ENCODE measurements at regions not wholly inside any gene's neighbourhood (a gene's known extent, or its start where the extent isn't known, plus 50 kb on each side); places are given as distances from the start of the nearest gene placed in this dataset.

DNA sequence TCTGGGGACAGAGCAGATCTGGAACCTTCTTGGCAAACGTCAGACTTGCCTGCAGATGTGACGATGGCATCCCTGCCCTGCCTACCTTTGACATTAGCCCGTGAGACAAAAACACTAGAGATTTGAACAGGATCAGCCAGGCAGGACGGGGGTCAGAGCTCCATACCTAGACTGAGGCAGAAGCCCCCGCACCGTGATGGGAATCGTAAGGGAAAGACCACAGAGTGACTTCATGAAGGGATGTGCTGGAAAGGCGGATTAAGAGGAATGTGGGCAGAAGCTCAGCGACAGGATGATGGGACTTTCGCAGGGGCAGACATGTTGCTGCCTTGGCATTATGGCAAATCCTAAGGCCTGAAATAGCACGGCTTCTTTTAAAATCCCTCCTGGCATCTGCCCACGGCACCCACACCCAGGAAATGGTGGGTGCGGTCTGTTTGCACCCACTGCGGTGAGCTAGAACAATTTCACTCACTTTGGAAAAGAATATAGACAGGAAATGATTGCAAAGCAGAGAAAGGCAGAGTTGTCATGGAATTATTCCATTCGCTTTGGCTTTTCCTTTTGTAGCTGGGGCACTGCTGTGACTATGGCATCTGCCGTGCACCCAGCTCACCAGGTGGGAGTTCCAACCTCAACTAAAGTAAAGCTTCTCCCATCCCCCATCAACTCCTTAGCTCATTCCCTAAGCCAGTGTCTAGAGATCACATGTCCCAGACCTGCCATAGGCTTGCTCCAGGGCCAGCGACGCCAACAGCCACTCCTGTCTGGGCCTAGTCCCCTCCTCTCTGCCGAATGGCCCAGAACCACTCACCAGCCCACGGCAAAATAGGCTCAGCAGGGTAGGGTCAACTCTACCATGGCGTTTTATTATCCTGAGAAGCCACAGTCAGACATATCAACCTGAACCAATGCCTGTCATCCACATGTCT, 112.7 kb upstream of the NPAS2 start:
- TF ChIP-seq MYC (IDR thresholded peaks at IDR 0.05; ENCODE audit: low read depth, low read length) (no peak), EZH2 (IDR thresholded peaks at IDR 0.05; ENCODE audit: borderline replicate concordance, low read depth, low read length, severe bottlenecking) (no peak), POLR2A (IDR thresholded peaks at IDR 0.05; ENCODE audit: low read depth, low read length) (no peak), JUN (IDR thresholded peaks at IDR 0.05; ENCODE audit: borderline replicate concordance, insufficient read depth, insufficient read length, low read depth) (no peak)
- TF ChIP-seq, protein P1, sequence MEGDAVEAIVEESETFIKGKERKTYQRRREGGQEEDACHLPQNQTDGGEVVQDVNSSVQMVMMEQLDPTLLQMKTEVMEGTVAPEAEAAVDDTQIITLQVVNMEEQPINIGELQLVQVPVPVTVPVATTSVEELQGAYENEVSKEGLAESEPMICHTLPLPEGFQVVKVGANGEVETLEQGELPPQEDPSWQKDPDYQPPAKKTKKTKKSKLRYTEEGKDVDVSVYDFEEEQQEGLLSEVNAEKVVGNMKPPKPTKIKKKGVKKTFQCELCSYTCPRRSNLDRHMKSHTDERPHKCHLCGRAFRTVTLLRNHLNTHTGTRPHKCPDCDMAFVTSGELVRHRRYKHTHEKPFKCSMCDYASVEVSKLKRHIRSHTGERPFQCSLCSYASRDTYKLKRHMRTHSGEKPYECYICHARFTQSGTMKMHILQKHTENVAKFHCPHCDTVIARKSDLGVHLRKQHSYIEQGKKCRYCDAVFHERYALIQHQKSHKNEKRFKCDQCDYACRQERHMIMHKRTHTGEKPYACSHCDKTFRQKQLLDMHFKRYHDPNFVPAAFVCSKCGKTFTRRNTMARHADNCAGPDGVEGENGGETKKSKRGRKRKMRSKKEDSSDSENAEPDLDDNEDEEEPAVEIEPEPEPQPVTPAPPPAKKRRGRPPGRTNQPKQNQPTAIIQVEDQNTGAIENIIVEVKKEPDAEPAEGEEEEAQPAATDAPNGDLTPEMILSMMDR (IDR thresholded peaks at IDR 0.05; ENCODE audit: extremely low read depth in 1 of 2, insufficient read depth in 1 of 2, low read depth in 1 of 2, low read length in 2 of 2) = no peak
